Testis (tissue), 2 donors: ENCODE measurements at regions not wholly inside any gene's neighbourhood (a gene's known extent, or its start where the extent isn't known, plus 50 kb on each side); places are given as distances from the start of the nearest gene placed in this dataset.

ENCODE experiments used
- DNase-seq: peaks from one replicate; pipeline ENCODE4 v3.0.0-alpha.2; 2019
- H3K27ac ChIP-seq, 2 donors: fragments of 200-600 bp; sonication (generic); one replicate each; pipeline ENCODE4 v1.5.1; 2019
- H3K27me3 ChIP-seq: fragments of 200-600 bp; sonication (generic); one replicate; pipeline ENCODE4 v1.5.1; 2019
- H3K36me3 ChIP-seq: fragments of 200-600 bp; sonication (generic); one replicate; pipeline ENCODE4 v1.5.1; 2017; ENCODE audit warnings: low read depth; ENCODE audit errors: missing control alignments
- H3K4me1 ChIP-seq: fragments of 200-600 bp; sonication (generic); one replicate; pipeline ENCODE4 v1.5.1; 2019
- H3K4me3 ChIP-seq, 2 donors: fragments of 200-600 bp; sonication (generic); one replicate each; pipeline ENCODE4 v1.5.1; 2017 to 2019
- H3K9me3 ChIP-seq: fragments of 200-600 bp; sonication (generic); one replicate; pipeline ENCODE4 v1.5.1; 2017
- POLR2A ChIP-seq: fragments of 450-650 bp; IDR thresholded peaks from one replicate; pipeline ENCODE4 v1.6.1; 2017; ENCODE audit warnings: antibody characterized with exemption, mild to moderate bottlenecking, moderate library complexity
- WGBS, 2 donors: methylation state at CpG; one replicate each; pipeline ENCODE4 v1.1.5; 2018; 5-methylcytosine and 5-hydroxymethylcytosine counted together
- intact Hi-C: fragments of 100-400 bp; cut with DNase I; formaldehyde crosslinking; loops from one replicate; pipeline ENCODE4 v1.15.1; 2023; ENCODE audit warnings: low total_unique reads
- TF ChIP-seq, protein P1 (sequence below), 3 experiments: fragments of 450-650 bp in 2 of 3; fragments of 200-600 bp in 1 of 3; sonication (generic) in 1 of 3; IDR thresholded peaks; one replicate each; pipeline ENCODE4 v1.5.1; 2016 to 2019; ENCODE audit warnings: antibody characterized with exemption in 3 of 3, mild to moderate bottlenecking in 2 of 3, moderate library complexity in 1 of 3

DNA sequence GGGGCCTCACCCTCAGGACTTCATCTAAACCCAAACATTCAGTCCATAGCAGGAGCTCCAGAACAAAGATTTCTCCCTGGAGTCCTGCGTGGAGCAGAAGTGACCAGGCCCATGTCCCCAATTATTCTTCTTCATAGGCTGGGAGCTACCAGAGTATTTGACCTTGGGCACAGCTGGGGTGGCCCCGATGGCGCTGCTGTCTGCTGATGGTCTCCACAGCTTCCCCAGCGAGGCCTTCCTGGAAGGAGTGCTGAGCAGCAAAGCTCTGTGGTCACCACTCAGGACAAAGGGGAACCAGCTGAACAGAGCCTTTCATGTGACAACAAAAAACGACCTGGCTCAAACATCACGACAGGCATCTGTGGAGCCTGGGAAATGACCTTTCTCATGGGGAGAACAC is 62.7 kb upstream of the ARGLU1 start:
- no peak overlapping the region for H3K4me3 ChIP-seq
- H3K27ac ChIP-seq: no peak overlapping the region
- no peak for DNase-seq
- no peaks in the 10 kb centered on the region for H3K36me3 ChIP-seq
- H3K9me3 ChIP-seq: no peaks in the 10 kb centered on the region
- intact Hi-C loops: no loop called here
- H3K4me1 ChIP-seq: no peaks in the 10 kb centered on the region
- 63 to 84% methylated on average over 6 of the region's 6 CpGs for WGBS, 2 donors
- no peaks in the 10 kb centered on the region for H3K27me3 ChIP-seq
- TF ChIP-seq, protein P1, sequence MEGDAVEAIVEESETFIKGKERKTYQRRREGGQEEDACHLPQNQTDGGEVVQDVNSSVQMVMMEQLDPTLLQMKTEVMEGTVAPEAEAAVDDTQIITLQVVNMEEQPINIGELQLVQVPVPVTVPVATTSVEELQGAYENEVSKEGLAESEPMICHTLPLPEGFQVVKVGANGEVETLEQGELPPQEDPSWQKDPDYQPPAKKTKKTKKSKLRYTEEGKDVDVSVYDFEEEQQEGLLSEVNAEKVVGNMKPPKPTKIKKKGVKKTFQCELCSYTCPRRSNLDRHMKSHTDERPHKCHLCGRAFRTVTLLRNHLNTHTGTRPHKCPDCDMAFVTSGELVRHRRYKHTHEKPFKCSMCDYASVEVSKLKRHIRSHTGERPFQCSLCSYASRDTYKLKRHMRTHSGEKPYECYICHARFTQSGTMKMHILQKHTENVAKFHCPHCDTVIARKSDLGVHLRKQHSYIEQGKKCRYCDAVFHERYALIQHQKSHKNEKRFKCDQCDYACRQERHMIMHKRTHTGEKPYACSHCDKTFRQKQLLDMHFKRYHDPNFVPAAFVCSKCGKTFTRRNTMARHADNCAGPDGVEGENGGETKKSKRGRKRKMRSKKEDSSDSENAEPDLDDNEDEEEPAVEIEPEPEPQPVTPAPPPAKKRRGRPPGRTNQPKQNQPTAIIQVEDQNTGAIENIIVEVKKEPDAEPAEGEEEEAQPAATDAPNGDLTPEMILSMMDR (IDR thresholded peaks at IDR 0.05): no peak
- no peak for TF ChIP-seq POLR2A

DNA sequence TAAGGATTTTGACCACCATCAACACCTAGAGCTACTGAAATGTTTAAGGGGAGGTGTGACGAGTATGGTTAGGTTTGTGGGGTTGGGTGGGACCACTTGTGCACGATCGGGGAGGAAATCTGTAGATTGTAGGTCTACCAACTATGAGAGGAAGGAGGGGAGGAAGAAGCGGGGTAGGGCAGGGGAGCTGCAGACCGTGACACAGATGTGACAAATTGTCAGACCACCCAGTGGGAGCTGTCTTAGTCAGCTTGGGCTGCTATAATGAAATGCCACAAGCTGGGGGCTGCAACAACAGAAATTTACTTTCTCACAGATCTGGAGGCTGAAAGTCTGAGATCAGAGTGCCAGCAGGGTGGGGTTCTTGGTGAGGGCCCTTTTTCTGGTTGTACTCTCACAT is 62.2 kb upstream of the ARGLU1 start:
- intact Hi-C loops: no loop called here
- H3K27me3 ChIP-seq: no peaks in the 10 kb centered on the region
- TF ChIP-seq POLR2A: no peak
- TF ChIP-seq, protein P1 (IDR thresholded peaks at IDR 0.05): no peak
- no peaks in the 10 kb centered on the region for H3K4me1 ChIP-seq
- no peak overlapping the region for H3K27ac ChIP-seq
- DNase-seq: no peak
- no peaks in the 10 kb centered on the region for H3K36me3 ChIP-seq
- no peaks in the 10 kb centered on the region for H3K9me3 ChIP-seq
- no peak overlapping the region for H3K4me3 ChIP-seq
- WGBS, 2 donors: 90 to 92% methylated on average over 5 of the region's 5 CpGs

DNA sequence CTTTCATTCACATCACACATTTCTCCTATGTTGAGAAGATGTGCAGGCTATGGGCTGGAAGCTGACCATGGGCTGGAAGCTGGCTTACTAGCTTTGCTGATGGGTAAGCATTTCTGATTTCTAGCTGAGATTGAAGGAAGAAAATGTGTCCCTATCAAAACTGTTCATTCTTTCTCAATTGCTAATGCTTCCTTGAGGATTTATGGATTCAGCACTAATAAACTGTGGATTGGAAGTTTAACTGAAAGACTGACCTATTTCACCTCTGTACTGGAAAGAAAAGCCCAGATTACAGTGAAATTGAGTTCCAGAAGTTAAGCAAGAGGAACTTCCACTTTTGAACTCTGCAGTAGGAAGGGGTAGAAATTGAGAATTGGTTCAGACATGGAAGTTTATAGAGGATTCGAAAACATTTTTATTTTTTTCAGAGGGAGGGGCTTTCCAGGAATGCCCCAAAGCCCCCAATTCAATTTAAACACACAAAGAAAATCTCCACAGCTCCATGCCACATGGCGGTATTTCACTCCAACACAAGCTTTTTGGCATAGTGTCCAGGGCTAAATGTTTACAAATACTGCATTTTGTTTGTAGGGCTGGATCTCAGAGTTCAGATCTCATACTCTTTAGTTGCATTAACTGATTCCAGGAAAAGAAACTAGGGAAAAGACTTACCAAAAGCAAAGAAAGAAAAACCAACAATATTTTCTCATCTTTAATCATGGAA is 61.2 kb upstream of the ARGLU1 start:
- no peak for DNase-seq
- H3K9me3 ChIP-seq: no peaks in the 10 kb centered on the region
- no peak overlapping the region for H3K4me3 ChIP-seq
- intact Hi-C loops: no loop called here
- 89 to 91% methylated on average over 2 of the region's 2 CpGs for WGBS, 2 donors
- no peaks in the 10 kb centered on the region for H3K4me1 ChIP-seq
- H3K36me3 ChIP-seq: no peaks in the 10 kb centered on the region
- no peaks in the 10 kb centered on the region for H3K27me3 ChIP-seq
- no peak overlapping the region for H3K27ac ChIP-seq
- TF ChIP-seq, protein P1 (IDR thresholded peaks at IDR 0.05): no peak
- no peak for TF ChIP-seq POLR2A

DNA sequence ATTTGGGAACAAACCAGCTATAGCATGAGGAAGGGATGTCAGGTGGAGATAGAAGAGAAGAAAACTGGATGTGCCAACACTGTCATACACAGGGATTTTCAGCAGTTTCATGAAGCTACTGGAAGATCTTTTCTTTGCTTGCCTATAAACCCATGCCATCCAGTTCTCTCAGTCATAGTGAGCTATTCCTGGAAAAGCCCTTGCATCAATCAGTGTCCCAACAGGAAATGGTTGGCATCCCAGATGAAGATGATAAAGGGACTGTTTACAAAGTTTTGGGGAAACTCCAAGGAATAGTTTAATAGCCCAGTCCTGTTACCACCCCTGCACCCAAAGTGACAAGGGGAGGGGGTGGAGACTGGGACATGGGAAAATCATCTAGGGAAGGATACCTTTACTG is 58.5 kb upstream of the ARGLU1 start:
- Histone ChIP-seq H3K36me3 (no peaks in the 10 kb centered on the region), H3K27ac (no peak overlapping the region), H3K9me3 (no peaks in the 10 kb centered on the region), H3K27me3 (no peaks in the 10 kb centered on the region), H3K4me3 (no peak overlapping the region), H3K4me1 (no peaks in the 10 kb centered on the region)
- DNase-seq: no peak
- intact Hi-C loops: no loop called here
- TF ChIP-seq, protein P1 (IDR thresholded peaks at IDR 0.05): no peak
- TF ChIP-seq POLR2A: no peak

DNA sequence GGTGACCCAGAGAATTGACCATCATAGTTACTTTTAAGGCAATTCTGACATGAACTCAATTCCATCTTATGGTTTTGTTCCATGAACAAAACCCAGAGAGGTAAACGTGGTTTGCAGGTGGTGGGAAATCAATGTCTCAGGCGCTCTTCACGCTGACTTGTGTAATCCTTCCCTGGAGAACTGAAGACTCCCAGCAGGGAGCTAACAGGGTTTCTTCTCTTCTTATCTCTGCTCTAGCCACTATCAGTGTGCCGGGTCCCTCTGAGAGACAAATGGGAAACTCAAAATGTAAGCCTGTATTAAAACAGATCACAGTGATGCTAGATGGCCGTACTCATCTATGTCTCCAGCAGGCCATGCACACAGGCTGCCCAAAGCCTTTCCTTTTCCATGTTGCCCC is 57.6 kb upstream of the ARGLU1 start:
- no peaks in the 10 kb centered on the region for H3K36me3 ChIP-seq
- TF ChIP-seq, protein P1 (IDR thresholded peaks at IDR 0.05): no peak
- no peak for TF ChIP-seq POLR2A
- no peak overlapping the region for H3K4me3 ChIP-seq
- H3K9me3 ChIP-seq: no peaks in the 10 kb centered on the region
- intact Hi-C loops: no loop called here
- WGBS, 2 donors: 76 to 84% methylated on average over 5 of the region's 5 CpGs
- DNase-seq: no peak
- no peaks in the 10 kb centered on the region for H3K27me3 ChIP-seq
- H3K4me1 ChIP-seq: no peaks in the 10 kb centered on the region
- no peak overlapping the region for H3K27ac ChIP-seq
